Epithelial cell of proximal tubule (primary cell): ENCODE measurements at regions not wholly inside any gene's neighbourhood (a gene's known extent, or its start where the extent isn't known, plus 50 kb on each side); places are given as distances from the start of the nearest gene placed in this dataset.
A peak's percentile ranks its signal among the peaks of the same experiment; 100 is the strongest.

Experiments used
- DNase-seq: peaks from one replicate; pipeline ENCODE4 v3.0.0-alpha.2; 2011; ENCODE audit warnings: low read depth
- H3K4me3 ChIP-seq: 2 replicates; pipeline ENCODE4 v1.5.1; 2011; ENCODE audit warnings: low read depth, mild to moderate bottlenecking, low read length
- CTCF ChIP-seq: conservative IDR thresholded peaks from 2 replicates; pipeline ENCODE4 v1.5.1; 2012; ENCODE audit warnings: low read depth, mild to moderate bottlenecking, low read length

- DNase-seq = no peak
- no peak for TF ChIP-seq CTCF
- H3K4me3 ChIP-seq = no peak overlapping the region
Observed at GRCh38 chr15:29933042-29933803, 111.0 kb upstream of the TJP1 start.

- TF ChIP-seq CTCF = no peak
- DNase-seq = no peak
- H3K4me3 ChIP-seq = no peak overlapping the region
Observed at GRCh38 chr15:29926083-29926388, 103.8 kb upstream of the TJP1 start.

DNA sequence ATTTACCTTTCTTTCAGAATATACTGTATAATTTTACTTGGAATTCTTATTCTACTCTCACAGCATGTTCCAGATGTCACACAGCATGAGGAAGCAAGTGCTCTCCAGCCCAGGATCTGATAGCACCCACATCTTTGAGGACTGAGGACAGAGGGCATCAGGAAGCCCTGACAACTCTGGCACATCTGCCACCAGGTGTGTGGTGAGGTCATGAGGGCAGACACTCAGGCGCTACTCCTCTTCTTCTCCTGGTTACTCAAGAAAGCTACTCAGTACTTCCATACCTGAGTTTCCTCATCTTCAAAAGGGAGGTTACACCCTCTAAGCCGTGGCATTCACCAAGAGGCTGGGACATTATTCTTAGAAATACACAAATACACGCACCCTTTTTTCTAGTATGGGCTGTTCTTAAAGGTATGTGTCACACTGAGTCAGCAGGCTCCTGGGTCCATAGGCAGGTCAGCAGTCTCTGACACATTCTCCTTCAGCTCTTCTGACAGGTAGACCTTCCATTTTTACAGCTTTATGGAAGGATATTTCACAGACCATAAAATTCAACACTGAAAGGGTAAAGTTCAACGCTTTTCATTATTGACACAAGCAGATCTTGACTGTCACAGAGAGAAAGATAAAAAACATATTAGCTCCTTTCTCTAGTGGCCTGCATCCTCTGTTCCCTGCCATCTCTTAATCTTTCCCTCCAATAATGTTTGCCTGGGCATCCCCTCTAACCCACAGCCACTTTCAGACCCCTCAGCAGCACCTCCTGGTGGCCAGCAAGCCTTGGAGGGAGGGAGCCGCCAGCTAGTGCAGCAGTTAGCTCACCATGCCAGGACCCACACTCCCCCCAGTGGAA lies 103.2 kb upstream of the TJP1 start:
- DNase-seq = peak; percentile 59
- TF ChIP-seq CTCF = peak; percentile 96
- no peak overlapping the region for H3K4me3 ChIP-seq

DNA sequence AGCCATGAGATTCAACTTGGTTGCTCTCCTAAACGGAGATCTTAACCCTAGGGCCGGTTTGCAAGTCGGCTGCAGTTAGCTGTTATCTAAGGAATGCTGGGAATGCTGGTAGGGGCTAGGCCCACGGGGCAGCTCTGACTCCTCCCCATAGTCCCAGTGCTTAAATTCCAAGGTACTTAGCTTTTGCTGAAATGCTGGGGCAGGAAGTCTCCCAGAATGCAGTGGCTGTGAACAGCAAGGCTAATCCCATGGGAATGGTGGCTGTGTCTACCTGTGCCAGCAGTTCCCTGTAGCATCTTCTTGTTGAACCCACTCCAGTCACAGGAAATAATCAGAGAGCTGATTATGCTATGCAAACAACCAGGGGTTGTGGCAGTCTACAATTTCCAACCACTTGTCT lies 102.5 kb upstream of the TJP1 start:
- DNase-seq = peak; percentile 49
- no peak overlapping the region for H3K4me3 ChIP-seq

DNA sequence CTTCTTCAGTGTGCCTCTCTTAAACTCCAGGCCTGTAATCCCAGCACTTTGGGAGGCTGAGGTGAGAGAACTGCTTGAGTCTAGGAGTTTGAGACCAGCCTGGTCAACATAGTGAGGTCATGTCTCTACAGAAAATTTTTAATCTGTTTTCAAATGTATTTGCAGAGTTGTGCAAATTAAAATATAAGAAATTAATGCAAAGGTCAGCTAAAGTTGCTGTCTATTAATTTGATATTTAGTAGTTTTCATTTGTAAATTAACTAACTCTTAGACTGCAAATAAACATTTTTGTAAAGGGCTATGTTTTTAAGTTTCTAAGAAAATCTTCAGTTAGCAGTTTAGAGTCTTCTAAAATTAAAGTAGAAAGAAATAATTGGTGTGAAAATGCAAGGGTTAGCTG lies 99.9 kb upstream of the TJP1 start:
- H3K4me3 ChIP-seq = no peak overlapping the region
- no peak for DNase-seq
- TF ChIP-seq CTCF = no peak

More for the DNA sequence above, 102.5 kb upstream of the TJP1 start:
- TF ChIP-seq CTCF = no peak

GRCh38 chr15:29921130-29921601 lies 98.9 kb upstream of the TJP1 start:
- DNase-seq = peak; percentile 67
- TF ChIP-seq CTCF = no peak
- peak overlapping the region; percentile 30 for H3K4me3 ChIP-seq
